Neural cell (in vitro differentiated cells): ENCODE measurements at regions not wholly inside any gene's neighbourhood (a gene's known extent, or its start where the extent isn't known, plus 50 kb on each side); places are given as distances from the start of the nearest gene placed in this dataset.
"Not testable (repeated sequence)": the region's sequence is repeated elsewhere in the genome, so short reads cannot be mapped to it uniquely, and the experiment has no call there.

Source experiments
- H2AFZ ChIP-seq: fragments of 200-600, 300-800 bp; sonication (generic), shearing (Covaris generic); 2 replicates; pipeline ENCODE4 v1.6.0; 2014; ENCODE audit warnings: low read depth, mild to moderate bottlenecking, antibody characterized with exemption, low read length, moderate library complexity
- H3F3A ChIP-seq: fragments of 200-600 bp; shearing (Covaris generic); 2 replicates; pipeline ENCODE4 v1.6.1; 2016; ENCODE audit warnings: mild to moderate bottlenecking, moderate library complexity, mixed read lengths, antibody characterized with exemption, low read length; ENCODE audit not compliant: insufficient read depth, poor library complexity, severe bottlenecking
- H3K27ac ChIP-seq: fragments of 200-600, 300-800 bp; sonication (generic), shearing (Covaris generic); 2 replicates; pipeline ENCODE4 v1.5.1; 2014; ENCODE audit warnings: mild to moderate bottlenecking, low read length, moderate library complexity
- H3K27me3 ChIP-seq: fragments of 300-800, 200-600 bp; sonication (generic), shearing (Covaris generic); 2 replicates; pipeline ENCODE4 v1.6.0; 2014; ENCODE audit warnings: mild to moderate bottlenecking, low read depth, low read length, moderate library complexity; ENCODE audit not compliant: insufficient read depth
- H3K36me3 ChIP-seq: fragments of 300-800, 200-600 bp; sonication (generic), shearing (Covaris generic); 2 replicates; pipeline ENCODE4 v1.5.1; 2014; ENCODE audit warnings: mild to moderate bottlenecking, antibody characterized with exemption, low read length, moderate library complexity; ENCODE audit not compliant: insufficient read depth
- H3K4me2 ChIP-seq: fragments of 300-800, 200-600 bp; sonication (generic), shearing (Covaris generic); 2 replicates; pipeline ENCODE4 v1.6.0; 2014; ENCODE audit warnings: mild to moderate bottlenecking, low read length
- H3K4me3 ChIP-seq: fragments of 300-800, 200-600 bp; sonication (generic), shearing (Covaris generic); 2 replicates; pipeline ENCODE4 v1.5.1; 2014; ENCODE audit warnings: mild to moderate bottlenecking, low read length, moderate library complexity
- H3K79me2 ChIP-seq: fragments of 200-600 bp; shearing (Covaris generic); replicated peaks from 2 replicates; pipeline ENCODE4 v1.6.0; 2014; ENCODE audit warnings: mild to moderate bottlenecking, low read length, moderate library complexity; ENCODE audit not compliant: insufficient read depth
- H3K9ac ChIP-seq: fragments of 300-800, 200-600 bp; sonication (generic), shearing (Covaris generic); 2 replicates; pipeline ENCODE4 v1.6.1; 2016; ENCODE audit warnings: mild to moderate bottlenecking, low read length, mixed read lengths
- H3K9me2 ChIP-seq: fragments of 200-600 bp; shearing (Covaris generic); 2 replicates; pipeline ENCODE4 v1.6.1; 2016; ENCODE audit warnings: mild to moderate bottlenecking, low read length, mixed read lengths; ENCODE audit not compliant: insufficient read depth
- H3K9me3 ChIP-seq: fragments of 200-600, 300-800 bp; sonication (generic), shearing (Covaris generic); 2 replicates; pipeline ENCODE4 v1.6.1; 2016; ENCODE audit warnings: mild to moderate bottlenecking, mixed run types, low read length, moderate library complexity, mixed read lengths
- H4K20me1 ChIP-seq: fragments of 200-600 bp; shearing (Covaris generic); 2 replicates; pipeline ENCODE4 v1.6.1; 2016; ENCODE audit warnings: mild to moderate bottlenecking, mixed run types; ENCODE audit not compliant: insufficient read depth
- CTCF ChIP-seq: fragments of 450-650 bp; IDR thresholded peaks from 2 replicates; pipeline ENCODE4 v1.5.1; 2014; ENCODE audit warnings: antibody characterized with exemption, mild to moderate bottlenecking, moderate library complexity; ENCODE audit not compliant: poor library complexity, severe bottlenecking
- EP300 ChIP-seq: fragments of 450-650 bp; conservative IDR thresholded peaks from 2 replicates; pipeline ENCODE4 v1.6.1; 2014; ENCODE audit warnings: antibody characterized with exemption, mild to moderate bottlenecking, moderate library complexity; ENCODE audit not compliant: poor library complexity, severe bottlenecking
- EZH2 ChIP-seq: fragments of 200-600, 300-800 bp; shearing (Covaris generic), sonication (generic); IDR thresholded peaks from 2 replicates; pipeline ENCODE4 v1.6.1; 2014; ENCODE audit warnings: antibody characterized with exemption, low read length, borderline replicate concordance, mild to moderate bottlenecking; ENCODE audit not compliant: insufficient read depth, poor library complexity, severe bottlenecking
- POLR2AphosphoS5 ChIP-seq: IDR thresholded peaks from 2 replicates; pipeline ENCODE4 v1.6.1; 2012
- RAD21 ChIP-seq: fragments of 450-650 bp; conservative IDR thresholded peaks from 2 replicates; pipeline ENCODE4 v1.6.1; 2014; ENCODE audit warnings: antibody characterized with exemption, mild to moderate bottlenecking, moderate library complexity
- SMC3 ChIP-seq: fragments of 450-650 bp; conservative IDR thresholded peaks from 2 replicates; pipeline ENCODE4 v1.6.1; 2014; ENCODE audit warnings: antibody characterized with exemption, mild to moderate bottlenecking, moderate library complexity; ENCODE audit not compliant: poor library complexity
- TAF1 ChIP-seq: IDR thresholded peaks from 2 replicates; pipeline ENCODE4 v1.6.1; 2012; ENCODE audit warnings: low read depth
- TF ChIP-seq, protein P1 (sequence below): IDR thresholded peaks from 2 replicates; pipeline ENCODE4 v1.6.1; 2012; ENCODE audit warnings: borderline replicate concordance

GRCh38 chr6:25157183-25157582 lies 122.0 kb upstream of the CARMIL1 start:
- Histone ChIP-seq H3K9me2 (no peaks in the 10 kb centered on the region), H3K9me3 (no peaks in the 10 kb centered on the region), H3F3A (no peaks in the 10 kb centered on the region), H3K9ac (no peak overlapping the region), H3K4me3 (no peak overlapping the region), H3K36me3 (no peaks in the 10 kb centered on the region), H3K79me2 (no peaks in the 10 kb centered on the region), H2AFZ (no peak overlapping the region), H3K27me3 (no peaks in the 10 kb centered on the region), H3K4me2 (no peak overlapping the region), H3K27ac (no peak overlapping the region), H4K20me1 (no peaks in the 10 kb centered on the region)
- TF ChIP-seq, protein P1, sequence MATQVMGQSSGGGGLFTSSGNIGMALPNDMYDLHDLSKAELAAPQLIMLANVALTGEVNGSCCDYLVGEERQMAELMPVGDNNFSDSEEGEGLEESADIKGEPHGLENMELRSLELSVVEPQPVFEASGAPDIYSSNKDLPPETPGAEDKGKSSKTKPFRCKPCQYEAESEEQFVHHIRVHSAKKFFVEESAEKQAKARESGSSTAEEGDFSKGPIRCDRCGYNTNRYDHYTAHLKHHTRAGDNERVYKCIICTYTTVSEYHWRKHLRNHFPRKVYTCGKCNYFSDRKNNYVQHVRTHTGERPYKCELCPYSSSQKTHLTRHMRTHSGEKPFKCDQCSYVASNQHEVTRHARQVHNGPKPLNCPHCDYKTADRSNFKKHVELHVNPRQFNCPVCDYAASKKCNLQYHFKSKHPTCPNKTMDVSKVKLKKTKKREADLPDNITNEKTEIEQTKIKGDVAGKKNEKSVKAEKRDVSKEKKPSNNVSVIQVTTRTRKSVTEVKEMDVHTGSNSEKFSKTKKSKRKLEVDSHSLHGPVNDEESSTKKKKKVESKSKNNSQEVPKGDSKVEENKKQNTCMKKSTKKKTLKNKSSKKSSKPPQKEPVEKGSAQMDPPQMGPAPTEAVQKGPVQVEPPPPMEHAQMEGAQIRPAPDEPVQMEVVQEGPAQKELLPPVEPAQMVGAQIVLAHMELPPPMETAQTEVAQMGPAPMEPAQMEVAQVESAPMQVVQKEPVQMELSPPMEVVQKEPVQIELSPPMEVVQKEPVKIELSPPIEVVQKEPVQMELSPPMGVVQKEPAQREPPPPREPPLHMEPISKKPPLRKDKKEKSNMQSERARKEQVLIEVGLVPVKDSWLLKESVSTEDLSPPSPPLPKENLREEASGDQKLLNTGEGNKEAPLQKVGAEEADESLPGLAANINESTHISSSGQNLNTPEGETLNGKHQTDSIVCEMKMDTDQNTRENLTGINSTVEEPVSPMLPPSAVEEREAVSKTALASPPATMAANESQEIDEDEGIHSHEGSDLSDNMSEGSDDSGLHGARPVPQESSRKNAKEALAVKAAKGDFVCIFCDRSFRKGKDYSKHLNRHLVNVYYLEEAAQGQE, result no peak
- TF ChIP-seq EP300 (no peak), TAF1 (no peak), SMC3 (no peak), CTCF (no peak), RAD21 (no peak), EZH2 (no peak)

DNA sequence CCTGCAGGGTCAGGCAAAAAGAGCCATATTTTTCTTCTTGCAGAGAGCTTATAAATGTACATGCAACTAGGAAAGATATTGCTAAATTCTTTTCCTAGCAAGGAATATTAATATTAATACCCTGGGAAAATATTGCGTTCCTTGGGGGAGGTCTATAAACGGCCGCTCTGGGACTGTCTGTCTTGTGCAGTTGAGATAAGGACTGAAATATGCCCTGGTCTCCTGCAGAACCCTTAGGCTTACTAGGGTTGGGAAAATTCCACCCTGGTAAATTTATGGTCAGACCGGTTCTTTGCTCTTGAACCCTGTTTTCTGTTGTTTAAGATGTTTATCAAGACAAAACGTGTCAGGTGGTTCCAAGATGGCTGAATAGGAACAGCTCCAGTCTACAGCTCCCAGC lies 121.3 kb upstream of the CARMIL1 start:
- Histone ChIP-seq H3K9ac (no peak overlapping the region), H4K20me1 (no peaks in the 10 kb centered on the region), H3K36me3 (no peaks in the 10 kb centered on the region), H3K27me3 (no peaks in the 10 kb centered on the region), H3K9me3 (no peaks in the 10 kb centered on the region), H3F3A (no peaks in the 10 kb centered on the region), H2AFZ (no peak overlapping the region), H3K4me2 (no peak overlapping the region), H3K27ac (no peak overlapping the region), H3K9me2 (no peaks in the 10 kb centered on the region), H3K4me3 (no peak overlapping the region), H3K79me2 (no peaks in the 10 kb centered on the region)
- TF ChIP-seq POLR2AphosphoS5 (no peak), EP300 (no peak), RAD21 (no peak)
- TF ChIP-seq, protein P1, result no peak

- H3K27ac ChIP-seq, H3K27me3 ChIP-seq, H3K9ac ChIP-seq, H3K9me2 ChIP-seq, H2AFZ ChIP-seq, H3K4me3 ChIP-seq, H3K9me3 ChIP-seq, H4K20me1 ChIP-seq, H3F3A ChIP-seq, H3K79me2 ChIP-seq, H3K4me2 ChIP-seq, H3K36me3 ChIP-seq: not testable (repeated sequence)
These were observed 119.0 kb upstream of the CARMIL1 start for GRCh38 chr6:25160134-25160533.
